GM19023 (cell line): ENCODE measurements at regions not wholly inside any gene's neighbourhood (a gene's known extent, or its start where the extent isn't known, plus 50 kb on each side); places are given as distances from the start of the nearest gene placed in this dataset.
"Not testable (repeated sequence)": the region's sequence is repeated elsewhere in the genome, so short reads cannot be mapped to it uniquely, and the experiment has no call there.

Source experiments
- ATAC-seq: cut with Tn5 transposase; IDR thresholded peaks from one replicate; pipeline ENCODE4 v1.9.1; 2021; ENCODE audit warnings: mild to moderate bottlenecking, moderate library complexity; ENCODE audit not compliant: unreplicated experiment

- no peak for ATAC-seq
Observed at GRCh38 chr3:94314218-94314883, 251.5 kb downstream of the NSUN3 start.

- ATAC-seq: no peak
Observed at GRCh38 chr3:94317017-94317416, 254.2 kb downstream of the NSUN3 start.

GRCh38 chr3:94323596-94323995 lies 260.7 kb downstream of the NSUN3 start:
- ATAC-seq: no peak

GRCh38 chr3:94331831-94332230 lies 269.0 kb downstream of the NSUN3 start:
- no peak for ATAC-seq

- ATAC-seq: no peak
Observed at GRCh38 chr3:94336046-94336753, 273.3 kb downstream of the NSUN3 start.

- ATAC-seq: no peak
Observed at GRCh38 chr3:94345101-94345500, 282.2 kb downstream of the NSUN3 start.

- no peak for ATAC-seq
Observed at GRCh38 chr3:94349310-94349878, 286.5 kb downstream of the NSUN3 start.

GRCh38 chr3:94356581-94356980 lies 293.7 kb downstream of the NSUN3 start:
- ATAC-seq: no peak

- ATAC-seq: no peak
Observed at GRCh38 chr3:94359996-94360395, 297.1 kb downstream of the NSUN3 start.

- ATAC-seq: no peak
Observed at GRCh38 chr3:94360987-94361386, 298.1 kb downstream of the NSUN3 start.

GRCh38 chr3:94362393-94362792 lies 299.5 kb downstream of the NSUN3 start:
- no peak for ATAC-seq

GRCh38 chr3:94365006-94365405 lies 302.1 kb downstream of the NSUN3 start:
- no peak for ATAC-seq

- no peak for ATAC-seq
Observed at GRCh38 chr3:94372026-94372425, 309.2 kb downstream of the NSUN3 start.

GRCh38 chr3:94373456-94373855 lies 310.6 kb downstream of the NSUN3 start:
- no peak for ATAC-seq

- no peak for ATAC-seq
Observed at GRCh38 chr3:94374439-94375161, 311.7 kb downstream of the NSUN3 start.

GRCh38 chr3:94377123-94377696 lies 314.3 kb downstream of the NSUN3 start:
- ATAC-seq: not testable (repeated sequence)

GRCh38 chr3:94377863-94378262 lies 315.0 kb downstream of the NSUN3 start:
- ATAC-seq: not testable (repeated sequence)

GRCh38 chr3:94378322-94378721 lies 315.5 kb downstream of the NSUN3 start:
- ATAC-seq: no peak

- ATAC-seq: no peak
Observed at GRCh38 chr3:94379264-94379663, 316.4 kb downstream of the NSUN3 start.

- no peak for ATAC-seq
Observed at GRCh38 chr3:94394885-94395284, 332.0 kb downstream of the NSUN3 start.

GRCh38 chr3:94395851-94396250 lies 333.0 kb downstream of the NSUN3 start:
- no peak for ATAC-seq
